Activated naive CD8-positive, alpha-beta T cell treated with anti-CD3 and anti-CD28 coated beads for 36 hours (primary cell): ENCODE measurements at regions not wholly inside any gene's neighbourhood (a gene's known extent, or its start where the extent isn't known, plus 50 kb on each side); places are given as distances from the start of the nearest gene placed in this dataset.

Source experiments
- DNase-seq: peaks from one replicate; pipeline ENCODE4 v3.0.0; 2021
- H3K27ac Mint-ChIP-seq: one replicate; pipeline ENCODE4 v1.8.0; 2022; ENCODE audit warnings: mild to moderate bottlenecking, moderate library complexity, mixed read lengths
- H3K27me3 Mint-ChIP-seq: one replicate; pipeline ENCODE4 v1.8.0; 2022; ENCODE audit warnings: mild to moderate bottlenecking, mixed read lengths
- H3K36me3 Mint-ChIP-seq: one replicate; pipeline ENCODE4 v1.8.0; 2021; ENCODE audit warnings: mild to moderate bottlenecking, mixed read lengths
- H3K4me1 Mint-ChIP-seq: one replicate; pipeline ENCODE4 v1.8.0; 2021; ENCODE audit warnings: mixed read lengths
- H3K4me3 Mint-ChIP-seq: one replicate; pipeline ENCODE4 v1.8.0; 2022; ENCODE audit warnings: mild to moderate bottlenecking, moderate library complexity, mixed read lengths
- H3K9me3 Mint-ChIP-seq: one replicate; pipeline ENCODE4 v1.8.0; 2022; ENCODE audit warnings: mixed read lengths

DNA sequence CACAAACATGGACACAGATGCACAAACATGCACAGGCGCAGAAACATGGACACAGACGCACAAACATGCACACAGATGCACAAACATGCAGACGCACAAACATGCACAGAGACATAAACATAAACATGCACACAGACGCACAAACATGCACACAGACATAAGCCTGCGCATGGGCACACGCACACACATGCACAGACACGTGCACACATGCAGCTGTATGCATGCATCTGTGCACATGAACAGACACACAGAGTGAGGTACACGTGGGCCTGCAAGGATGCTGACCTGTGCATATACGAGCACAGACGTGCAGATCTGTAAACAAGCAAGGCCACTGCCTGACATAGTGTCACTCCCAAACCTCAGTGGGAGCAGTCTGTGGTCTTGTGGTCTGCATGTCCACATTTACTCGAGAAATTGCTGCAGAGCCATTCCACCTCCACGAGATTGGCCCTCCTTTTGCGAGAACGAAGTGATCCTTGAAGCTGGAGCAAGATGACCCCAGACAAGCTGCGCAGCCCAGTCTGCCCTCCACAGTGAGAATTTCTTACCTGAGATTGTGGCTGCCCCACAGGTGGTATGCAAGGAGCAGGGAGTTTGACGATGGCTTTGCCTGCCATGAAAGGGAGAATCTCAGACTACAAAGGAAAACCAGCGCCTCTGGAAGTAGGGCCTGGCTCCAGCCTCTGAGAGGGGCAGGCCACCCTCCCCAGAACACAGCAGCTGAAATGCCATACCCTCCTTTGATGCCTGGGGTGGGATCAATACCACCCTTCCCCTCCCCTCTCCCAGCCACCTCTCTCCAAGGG lies 299.9 kb downstream of the BRD1 start:
- no peak overlapping the region for H3K4me3 Mint-ChIP-seq
- H3K27ac Mint-ChIP-seq: no peak overlapping the region
- DNase-seq: no peak

DNA sequence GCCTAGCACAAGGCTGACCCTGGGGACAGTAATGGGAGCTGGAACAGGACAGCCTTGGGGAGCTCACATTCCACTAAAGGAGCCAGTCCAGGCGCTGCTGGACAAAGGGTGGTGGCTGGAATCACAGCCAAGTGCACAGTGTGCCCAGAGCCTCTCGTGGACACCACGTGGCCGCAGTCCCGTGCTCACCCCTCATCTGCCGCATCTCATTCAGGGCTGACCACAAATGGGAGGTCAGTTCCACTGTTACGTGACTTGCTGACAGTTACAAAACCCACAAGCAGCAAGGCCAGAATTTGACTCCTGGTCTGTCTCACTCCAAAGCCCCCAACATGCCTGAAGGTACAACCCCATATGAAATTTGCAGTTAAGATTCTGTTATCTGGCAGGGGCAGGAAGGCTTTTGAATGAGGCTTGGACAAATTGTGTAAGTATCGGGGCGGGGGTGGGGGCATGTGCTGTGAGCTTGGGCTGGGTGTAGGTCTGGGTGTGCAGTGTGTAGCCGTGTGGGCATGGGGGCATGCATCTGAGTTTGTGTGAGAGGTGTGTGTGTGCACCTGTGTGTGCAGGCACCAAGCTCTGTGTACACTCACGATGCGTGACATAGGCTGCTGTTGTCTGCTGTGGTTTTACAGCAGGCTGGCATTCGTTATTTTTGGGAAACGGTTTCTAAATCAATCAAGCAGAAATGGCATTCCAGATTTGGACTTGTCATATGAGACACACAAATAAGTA lies 301.7 kb downstream of the BRD1 start:
- Mint-ChIP-seq H3K27me3 (no peaks in the 10 kb centered on the region), H3K4me1 (no peaks in the 10 kb centered on the region), H3K4me3 (no peak overlapping the region), H3K9me3 (no peaks in the 10 kb centered on the region), H3K27ac (no peak overlapping the region), H3K36me3 (peaks cover 4% of the 10 kb centered on the region)
- DNase-seq: no peak

More for the DNA sequence above, 299.9 kb downstream of the BRD1 start:
- Mint-ChIP-seq H3K36me3 (peaks cover 4% of the 10 kb centered on the region), H3K9me3 (no peaks in the 10 kb centered on the region), H3K4me1 (no peaks in the 10 kb centered on the region), H3K27me3 (no peaks in the 10 kb centered on the region)

DNA sequence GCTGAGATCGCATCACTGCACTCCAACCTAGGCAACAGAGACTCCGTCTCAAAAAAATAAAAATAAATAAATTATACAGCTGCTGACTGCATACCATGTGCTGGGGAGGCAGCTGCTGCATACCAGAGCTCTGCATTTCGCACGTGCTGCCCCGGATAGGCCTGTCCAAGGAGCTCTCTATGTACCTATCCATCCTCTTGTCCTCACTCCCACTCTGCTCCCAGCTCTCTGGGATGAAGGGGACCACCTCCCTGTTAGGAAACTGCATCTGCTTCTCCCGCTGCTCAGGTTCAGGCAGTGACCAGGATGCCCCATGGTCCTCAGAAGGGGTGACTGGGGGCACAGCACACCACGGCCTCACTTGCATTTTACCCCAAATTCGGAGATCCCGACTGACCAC lies 302.3 kb downstream of the BRD1 start:
- H3K4me3 Mint-ChIP-seq: no peak overlapping the region
- H3K27ac Mint-ChIP-seq: no peak overlapping the region
- no peaks in the 10 kb centered on the region for H3K27me3 Mint-ChIP-seq
- no peaks in the 10 kb centered on the region for H3K9me3 Mint-ChIP-seq
- peaks cover 4% of the 10 kb centered on the region for H3K36me3 Mint-ChIP-seq
- no peak for DNase-seq
- no peaks in the 10 kb centered on the region for H3K4me1 Mint-ChIP-seq

DNA sequence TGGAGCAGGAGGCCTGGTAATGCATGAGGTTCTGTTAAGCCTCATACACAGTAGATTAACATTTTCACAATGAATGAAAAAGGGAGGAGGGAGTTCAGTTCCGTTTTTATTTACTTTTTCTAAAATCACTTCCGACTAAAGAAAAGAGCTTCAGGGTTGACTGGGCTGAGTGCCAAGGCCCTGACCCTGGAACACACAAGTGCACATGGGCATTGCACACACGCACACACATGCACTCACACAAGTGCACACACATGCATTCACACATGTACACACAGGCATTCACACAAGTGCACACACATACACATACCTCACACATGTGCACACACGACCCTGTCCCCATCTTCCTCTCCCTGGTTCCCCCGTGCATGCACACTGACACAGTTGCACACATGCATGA lies 303.3 kb downstream of the BRD1 start:
- peaks cover 3% of the 10 kb centered on the region for H3K27me3 Mint-ChIP-seq
- no peak overlapping the region for H3K27ac Mint-ChIP-seq
- no peaks in the 10 kb centered on the region for H3K4me1 Mint-ChIP-seq
- no peak overlapping the region for H3K4me3 Mint-ChIP-seq
- no peak for DNase-seq
- H3K9me3 Mint-ChIP-seq: no peaks in the 10 kb centered on the region
- H3K36me3 Mint-ChIP-seq: peaks cover 6% of the 10 kb centered on the region

DNA sequence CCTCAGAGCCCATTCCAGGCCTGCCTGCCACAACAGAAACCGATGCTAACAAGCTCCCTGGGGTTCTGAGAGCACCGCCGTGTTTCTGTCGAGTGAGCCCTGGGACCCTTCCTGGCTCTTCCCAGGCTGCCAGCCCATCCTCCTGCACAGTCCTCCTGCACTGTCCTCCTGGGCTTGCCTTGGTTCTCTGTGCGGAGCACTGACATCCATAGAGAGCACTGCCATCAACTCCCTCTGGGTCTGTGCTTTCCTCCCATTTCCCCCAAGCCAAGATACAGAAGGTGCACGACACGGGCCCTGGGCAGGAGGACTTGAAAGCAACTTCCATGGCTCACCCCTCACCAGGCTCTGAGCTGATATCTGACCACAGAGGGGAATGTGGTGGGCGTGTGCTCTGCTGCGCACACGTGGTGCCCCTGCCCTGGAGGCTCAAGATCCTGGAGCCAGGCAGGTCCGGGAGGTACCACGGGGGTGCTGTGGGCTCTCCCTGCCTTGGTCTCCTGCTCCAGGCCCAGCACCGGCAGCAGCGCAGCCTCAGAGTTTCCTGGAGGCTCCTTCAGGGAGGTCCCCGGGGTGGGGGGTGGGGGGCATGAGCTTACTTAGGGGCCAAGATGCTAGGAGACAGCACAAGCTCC lies 304.2 kb downstream of the BRD1 start:
- Mint-ChIP-seq H3K36me3 (peaks cover 3% of the 10 kb centered on the region), H3K27ac (no peak overlapping the region), H3K4me3 (no peak overlapping the region)

DNA sequence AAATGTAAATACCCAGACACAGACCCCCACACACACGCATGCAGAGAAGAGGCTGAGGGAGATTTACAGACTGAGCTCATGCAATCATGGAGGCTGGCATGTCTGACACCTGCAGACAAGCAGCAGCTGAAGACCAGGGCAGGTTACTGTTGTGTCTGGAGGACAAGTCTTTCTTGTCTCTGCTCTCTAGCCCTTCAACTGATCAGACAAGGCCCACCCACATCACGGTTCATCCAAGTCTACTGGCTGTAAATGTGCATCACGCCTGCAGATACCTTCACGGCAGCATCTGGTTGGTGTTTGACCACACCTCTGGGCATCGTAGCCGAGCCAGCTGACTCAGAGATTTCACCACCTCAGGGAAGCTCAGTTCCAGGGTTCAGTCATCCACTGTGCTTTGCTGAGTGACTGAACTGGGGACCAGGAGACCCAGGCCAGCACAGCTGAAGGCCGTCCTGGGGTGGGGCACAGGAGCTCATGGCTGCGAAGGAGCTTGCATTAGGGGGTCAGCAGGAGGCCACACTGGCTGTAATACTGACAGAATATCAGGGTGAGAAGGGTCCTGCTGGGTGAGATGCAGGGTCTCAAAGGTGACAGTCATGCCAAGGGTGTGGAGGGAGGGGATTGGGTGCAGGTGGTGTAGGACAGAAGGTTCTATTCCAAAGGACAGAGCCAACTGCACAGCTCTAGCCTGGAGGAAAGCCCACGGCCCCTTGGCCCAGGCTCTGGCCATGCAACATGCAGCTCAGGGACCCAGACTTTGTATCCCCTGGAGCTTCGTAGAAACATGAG lies 304.9 kb downstream of the BRD1 start:
- DNase-seq: no peak
- Mint-ChIP-seq H3K9me3 (no peaks in the 10 kb centered on the region), H3K36me3 (peaks cover 1% of the 10 kb centered on the region), H3K4me3 (no peak overlapping the region), H3K4me1 (no peaks in the 10 kb centered on the region), H3K27me3 (peaks cover 8% of the 10 kb centered on the region), H3K27ac (no peak overlapping the region)

More for the DNA sequence above, 304.2 kb downstream of the BRD1 start:
- DNase-seq: no peak
- H3K9me3 Mint-ChIP-seq: no peaks in the 10 kb centered on the region
- H3K27me3 Mint-ChIP-seq: peaks cover 8% of the 10 kb centered on the region
- no peaks in the 10 kb centered on the region for H3K4me1 Mint-ChIP-seq

DNA sequence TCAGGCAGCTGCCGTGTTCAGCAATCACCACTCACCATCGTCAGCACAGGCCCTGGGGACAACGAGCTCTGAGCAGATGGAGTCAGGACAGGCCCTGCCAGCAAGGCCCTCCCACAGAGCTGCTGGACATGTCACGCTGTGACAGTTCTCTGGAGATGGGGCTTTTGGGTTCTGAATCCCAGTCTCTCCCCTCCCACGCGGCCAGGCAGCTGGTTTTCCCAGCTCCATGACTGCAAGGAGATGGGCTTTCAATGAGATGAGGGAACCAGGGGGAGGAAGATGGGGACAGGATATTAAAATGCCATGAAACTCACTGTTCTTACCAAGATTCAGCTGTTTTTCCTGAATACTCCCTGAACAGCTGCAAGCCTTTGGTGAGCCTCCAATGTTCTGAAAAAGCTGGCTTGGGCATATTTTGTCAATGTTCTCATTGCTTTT lies 305.9 kb downstream of the BRD1 start:
- Mint-ChIP-seq H3K4me3 (no peak overlapping the region), H3K4me1 (no peaks in the 10 kb centered on the region), H3K36me3 (peaks cover 1% of the 10 kb centered on the region), H3K27ac (no peak overlapping the region), H3K27me3 (peaks cover 8% of the 10 kb centered on the region), H3K9me3 (no peaks in the 10 kb centered on the region)
- no peak for DNase-seq

DNA sequence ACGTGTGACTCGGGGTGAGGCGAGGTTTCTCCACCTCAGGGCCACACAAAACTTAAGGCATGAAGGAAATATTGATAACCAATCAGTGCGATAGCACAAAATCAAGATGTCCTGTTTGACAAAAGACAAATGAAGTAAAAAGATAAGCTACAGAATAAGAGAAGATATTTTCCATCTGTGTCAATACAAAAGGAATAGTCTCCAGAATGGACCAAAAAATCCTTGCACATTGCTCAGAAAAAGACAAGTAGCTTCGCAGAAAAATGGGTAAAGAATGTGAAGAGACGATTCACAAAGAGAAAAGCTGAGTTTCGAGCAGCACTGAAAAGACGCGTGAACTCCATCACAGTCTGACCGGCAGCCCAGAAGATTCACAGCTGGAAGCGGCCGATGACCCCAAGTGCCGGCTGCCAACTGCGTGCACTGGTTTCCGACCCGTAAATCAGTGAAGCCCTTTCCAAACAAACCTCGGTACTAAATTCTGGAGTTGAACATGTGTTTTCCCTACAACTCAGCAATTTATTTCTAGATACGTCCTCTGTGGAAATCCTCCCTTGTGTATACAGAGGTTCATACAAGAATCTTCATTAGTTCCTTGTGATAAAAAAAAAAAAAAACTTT lies 308.4 kb downstream of the BRD1 start:
- peaks cover 8% of the 10 kb centered on the region for H3K27me3 Mint-ChIP-seq
- no peak overlapping the region for H3K4me3 Mint-ChIP-seq
- H3K9me3 Mint-ChIP-seq: no peaks in the 10 kb centered on the region
- H3K27ac Mint-ChIP-seq: no peak overlapping the region
- no peaks in the 10 kb centered on the region for H3K4me1 Mint-ChIP-seq
- H3K36me3 Mint-ChIP-seq: peaks cover 1% of the 10 kb centered on the region
- DNase-seq: no peak

DNA sequence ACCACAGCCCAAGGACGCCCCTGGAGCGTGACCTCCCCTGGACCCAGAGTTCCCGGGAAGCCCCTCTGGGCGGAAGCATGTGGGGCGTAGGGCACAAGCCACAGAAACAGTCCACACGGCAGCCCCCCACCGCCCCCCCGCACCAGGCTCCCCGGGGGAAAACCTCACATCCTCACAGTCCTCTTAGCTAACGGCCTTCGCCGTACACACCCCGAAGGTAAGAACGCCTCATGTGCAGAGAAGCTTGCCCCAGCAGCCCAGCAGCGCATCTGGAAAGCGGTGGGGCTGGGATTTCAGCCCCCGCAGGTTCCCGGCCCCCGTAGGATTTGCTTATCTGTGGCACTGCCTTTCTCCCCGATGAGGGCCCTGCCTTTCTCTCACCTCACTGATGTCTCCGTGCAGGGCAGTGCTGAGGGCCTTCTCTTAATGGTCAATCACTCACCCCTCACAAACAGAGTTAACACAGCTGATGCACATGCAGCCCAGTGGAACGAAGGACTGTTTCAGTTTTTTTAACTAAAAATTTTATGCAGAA lies 309.2 kb downstream of the BRD1 start:
- DNase-seq: no peak
- H3K4me3 Mint-ChIP-seq: no peak overlapping the region
- H3K9me3 Mint-ChIP-seq: no peaks in the 10 kb centered on the region
- H3K4me1 Mint-ChIP-seq: no peaks in the 10 kb centered on the region
- no peak overlapping the region for H3K27ac Mint-ChIP-seq
- peaks cover 8% of the 10 kb centered on the region for H3K27me3 Mint-ChIP-seq
- peaks cover 4% of the 10 kb centered on the region for H3K36me3 Mint-ChIP-seq

DNA sequence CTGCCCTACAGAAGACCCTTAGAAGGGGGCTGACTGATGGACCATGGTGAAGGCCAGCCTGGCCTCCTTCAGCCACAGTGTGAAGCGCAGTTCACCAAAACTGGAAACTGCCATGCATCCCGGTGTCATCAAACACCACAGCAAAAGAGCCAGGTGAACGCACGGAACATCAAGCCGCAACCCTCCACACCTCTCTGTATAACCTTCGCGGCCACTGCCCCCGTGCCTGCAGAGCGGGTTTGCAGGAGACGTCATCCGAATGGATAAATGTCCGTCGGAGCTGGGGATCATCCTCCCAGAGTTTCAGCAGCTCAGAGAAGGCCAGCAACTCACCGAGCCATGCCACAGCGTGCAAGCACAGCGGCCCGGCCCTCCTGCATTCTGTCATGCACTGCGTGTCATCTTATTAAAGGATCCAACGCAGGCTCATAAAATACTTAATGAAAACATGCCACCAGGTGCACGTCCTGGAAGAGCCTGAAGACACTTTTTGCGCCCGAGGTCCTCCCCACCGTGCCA lies 309.9 kb downstream of the BRD1 start:
- Mint-ChIP-seq H3K9me3 (no peaks in the 10 kb centered on the region), H3K4me1 (peaks cover 1% of the 10 kb centered on the region), H3K27me3 (peaks cover 8% of the 10 kb centered on the region), H3K27ac (no peak overlapping the region), H3K4me3 (no peak overlapping the region), H3K36me3 (peaks cover 4% of the 10 kb centered on the region)
- DNase-seq: no peak

DNA sequence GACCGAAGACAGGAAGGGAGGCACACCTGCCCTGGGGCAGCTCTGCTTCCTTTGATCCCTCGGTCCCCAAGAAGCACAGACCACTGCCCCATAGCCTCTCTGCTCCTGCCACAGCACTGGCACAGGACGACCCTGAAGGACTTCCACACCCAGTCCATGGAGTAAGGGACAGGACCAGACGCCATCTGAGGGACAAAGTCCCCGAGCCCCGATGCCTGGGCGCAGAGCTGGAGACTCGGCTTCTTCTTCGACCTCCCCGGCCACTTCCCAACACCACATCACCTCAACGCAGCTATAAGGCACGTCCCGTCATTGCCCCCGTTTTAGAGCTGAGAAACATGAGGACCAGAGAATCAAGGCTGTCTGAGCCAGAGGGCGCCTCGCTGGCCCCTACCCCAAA lies 310.5 kb downstream of the BRD1 start:
- H3K9me3 Mint-ChIP-seq: peaks cover 2% of the 10 kb centered on the region
- no peak for DNase-seq
- H3K36me3 Mint-ChIP-seq: peaks cover 5% of the 10 kb centered on the region

DNA sequence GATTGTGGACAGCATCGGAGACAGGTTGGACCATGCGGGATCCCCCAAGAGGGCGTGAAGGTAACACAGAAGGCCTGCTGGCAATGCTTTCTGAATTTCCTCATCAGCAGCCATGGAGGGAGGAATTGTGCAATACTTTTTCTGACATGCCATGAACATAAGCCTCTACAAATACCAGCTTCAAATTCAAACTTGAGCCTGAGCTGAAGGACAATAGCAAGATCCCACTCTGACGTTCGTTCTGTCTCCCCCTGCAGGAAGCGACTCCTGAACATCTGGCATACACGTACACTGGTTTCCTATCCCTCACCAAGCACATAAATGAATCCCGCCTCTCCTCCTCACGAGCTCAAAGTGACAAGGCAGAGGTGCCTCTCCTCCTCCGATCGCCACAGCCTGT lies 312.2 kb downstream of the BRD1 start:
- no peak for DNase-seq
- Mint-ChIP-seq H3K36me3 (peaks cover 15% of the 10 kb centered on the region), H3K4me3 (no peak overlapping the region), H3K27me3 (peaks cover 8% of the 10 kb centered on the region), H3K27ac (no peak overlapping the region), H3K4me1 (peaks cover 6% of the 10 kb centered on the region), H3K9me3 (peaks cover 12% of the 10 kb centered on the region)

More for the DNA sequence above, 310.5 kb downstream of the BRD1 start:
- peaks cover 8% of the 10 kb centered on the region for H3K27me3 Mint-ChIP-seq
- no peak overlapping the region for H3K4me3 Mint-ChIP-seq
- peaks cover 2% of the 10 kb centered on the region for H3K4me1 Mint-ChIP-seq
- no peak overlapping the region for H3K27ac Mint-ChIP-seq

DNA sequence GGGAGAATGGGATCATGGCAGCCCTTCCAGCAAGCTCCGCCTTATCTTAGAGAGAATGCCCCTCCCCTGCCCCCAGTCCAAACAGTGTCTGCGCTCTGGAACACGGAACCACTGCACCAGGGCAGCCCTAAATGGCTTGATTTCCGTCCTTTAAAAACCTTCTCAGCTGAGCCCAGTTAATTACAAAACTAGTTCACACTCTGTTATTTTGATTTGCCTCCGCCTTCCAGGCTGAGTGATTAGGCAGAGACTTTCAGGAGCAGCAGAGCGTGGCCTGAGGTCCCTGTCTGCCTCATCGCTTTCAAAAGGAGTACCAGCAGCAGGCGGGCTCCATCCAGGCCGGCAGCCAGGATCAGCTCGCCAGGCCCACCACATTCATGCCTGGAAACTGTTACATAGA lies 313.0 kb downstream of the BRD1 start:
- peaks cover 6% of the 10 kb centered on the region for H3K4me1 Mint-ChIP-seq
- DNase-seq: no peak
- H3K27ac Mint-ChIP-seq: no peak overlapping the region
- no peak overlapping the region for H3K4me3 Mint-ChIP-seq
- peaks cover 8% of the 10 kb centered on the region for H3K27me3 Mint-ChIP-seq
- H3K9me3 Mint-ChIP-seq: peaks cover 13% of the 10 kb centered on the region
- peaks cover 18% of the 10 kb centered on the region for H3K36me3 Mint-ChIP-seq

DNA sequence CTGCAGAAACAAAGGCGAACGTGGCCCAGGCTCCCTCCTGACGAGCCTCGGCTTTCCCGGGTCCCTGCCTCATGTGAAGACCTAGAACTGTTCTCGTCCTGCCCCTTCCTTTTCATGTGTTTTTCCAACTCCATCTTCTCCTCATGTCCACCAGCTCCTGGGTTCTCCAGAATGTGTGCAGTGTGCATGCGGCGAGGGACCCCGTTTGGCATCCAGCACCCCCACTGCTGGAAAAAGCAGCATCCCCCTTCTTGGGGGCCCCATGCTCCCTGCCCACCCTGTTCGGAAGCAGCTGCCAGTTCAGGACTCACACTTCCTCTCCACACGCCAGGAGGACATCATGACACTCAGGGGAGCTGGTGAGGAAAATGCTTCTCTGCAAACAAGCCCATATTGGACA lies 313.5 kb downstream of the BRD1 start:
- peaks cover 16% of the 10 kb centered on the region for H3K36me3 Mint-ChIP-seq
- no peak for DNase-seq
- H3K27me3 Mint-ChIP-seq: peaks cover 4% of the 10 kb centered on the region
- peaks cover 6% of the 10 kb centered on the region for H3K4me1 Mint-ChIP-seq
- H3K27ac Mint-ChIP-seq: no peak overlapping the region
- H3K4me3 Mint-ChIP-seq: no peak overlapping the region
- H3K9me3 Mint-ChIP-seq: peaks cover 17% of the 10 kb centered on the region
